ENCODE measurements at regions not wholly inside any gene's neighbourhood (a gene's known extent, or its start where the extent isn't known, plus 50 kb on each side); places are given as distances from the start of the nearest gene placed in this dataset.

DNA sequence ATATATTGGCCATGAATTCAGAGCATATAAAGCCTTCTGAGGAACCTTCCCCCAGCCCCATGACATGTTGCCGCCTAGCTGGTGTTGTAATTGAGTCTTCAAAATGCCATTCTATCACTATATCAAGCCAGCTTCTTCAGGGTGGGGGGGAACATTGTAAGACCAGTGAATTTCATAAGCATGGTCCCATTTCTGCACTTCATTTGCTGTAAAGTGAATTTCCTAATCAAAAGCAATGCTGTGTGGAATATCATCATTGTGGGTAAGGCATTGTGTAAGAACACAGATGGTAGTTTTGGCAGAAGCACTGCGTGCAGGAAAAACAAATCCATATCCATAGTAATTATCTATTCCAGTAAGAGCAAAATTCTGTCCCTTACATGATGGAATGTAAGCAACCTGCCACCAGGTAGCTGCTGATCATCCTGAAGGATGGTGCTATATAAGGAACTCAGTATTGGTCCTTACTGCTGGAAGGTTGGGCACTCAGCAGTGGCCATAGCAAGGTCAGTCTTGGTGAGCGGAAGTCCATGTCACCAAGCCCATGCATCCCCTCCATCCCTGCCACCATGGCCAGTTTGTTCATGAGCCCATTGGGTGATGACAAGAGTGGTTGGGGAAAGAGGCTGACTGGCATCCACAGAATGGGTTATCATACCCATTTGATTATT is 159.4 kb downstream of the COPS8 start:
- POLR2A ChIA-PET, result no interaction called here
- Mint-ChIP-seq H3K27me3 (peaks cover 12% of the 10 kb centered on the region), H3K4me3 (no peak overlapping the region), H3K36me3 (ENCODE audit: low read depth) (no peaks in the 10 kb centered on the region), H3K27ac (no peak overlapping the region), H3K4me1 (ENCODE audit: low read depth) (no peaks in the 10 kb centered on the region), H3K9me3 (peaks cover 19% of the 10 kb centered on the region)
- TF ChIP-seq, protein P1, sequence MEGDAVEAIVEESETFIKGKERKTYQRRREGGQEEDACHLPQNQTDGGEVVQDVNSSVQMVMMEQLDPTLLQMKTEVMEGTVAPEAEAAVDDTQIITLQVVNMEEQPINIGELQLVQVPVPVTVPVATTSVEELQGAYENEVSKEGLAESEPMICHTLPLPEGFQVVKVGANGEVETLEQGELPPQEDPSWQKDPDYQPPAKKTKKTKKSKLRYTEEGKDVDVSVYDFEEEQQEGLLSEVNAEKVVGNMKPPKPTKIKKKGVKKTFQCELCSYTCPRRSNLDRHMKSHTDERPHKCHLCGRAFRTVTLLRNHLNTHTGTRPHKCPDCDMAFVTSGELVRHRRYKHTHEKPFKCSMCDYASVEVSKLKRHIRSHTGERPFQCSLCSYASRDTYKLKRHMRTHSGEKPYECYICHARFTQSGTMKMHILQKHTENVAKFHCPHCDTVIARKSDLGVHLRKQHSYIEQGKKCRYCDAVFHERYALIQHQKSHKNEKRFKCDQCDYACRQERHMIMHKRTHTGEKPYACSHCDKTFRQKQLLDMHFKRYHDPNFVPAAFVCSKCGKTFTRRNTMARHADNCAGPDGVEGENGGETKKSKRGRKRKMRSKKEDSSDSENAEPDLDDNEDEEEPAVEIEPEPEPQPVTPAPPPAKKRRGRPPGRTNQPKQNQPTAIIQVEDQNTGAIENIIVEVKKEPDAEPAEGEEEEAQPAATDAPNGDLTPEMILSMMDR (IDR thresholded peaks at IDR 0.05), result no peak
- no peak for ATAC-seq
- CTCF ChIA-PET, result no interaction called here
- DNase-seq, result no peak
- intact Hi-C loops (cut with micrococcal nuclease), result no loop called here

DNA sequence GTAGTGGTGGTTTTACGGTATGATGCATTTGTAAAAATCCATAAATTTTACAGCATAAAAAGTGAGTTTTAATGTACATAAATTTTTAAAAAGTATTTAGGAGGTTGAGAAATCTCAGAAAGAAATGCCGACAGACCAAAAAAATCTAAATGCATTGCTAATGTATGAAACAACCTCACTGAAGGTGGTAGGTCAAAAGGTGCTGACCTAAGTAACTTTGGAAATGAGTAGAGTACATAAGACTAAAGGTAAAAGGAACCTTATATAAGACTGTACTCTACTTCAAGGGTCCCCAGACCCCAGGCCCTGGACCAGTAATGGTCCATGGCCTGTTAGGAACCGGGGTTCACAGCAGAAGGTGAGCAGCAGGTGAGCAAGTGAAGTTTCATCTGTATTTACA is 163.4 kb downstream of the COL6A3 start:
- intact Hi-C loops (cut with micrococcal nuclease), result no loop called here
- no peaks in the 10 kb centered on the region for H3K9me3 Mint-ChIP-seq
- H3K36me3 Mint-ChIP-seq (ENCODE audit: low read depth), result no peaks in the 10 kb centered on the region
- TF ChIP-seq, protein P1 (IDR thresholded peaks at IDR 0.05), result no peak
- DNase-seq (no peak), ATAC-seq (no peak)
- no peak overlapping the region for H3K27ac Mint-ChIP-seq
- CTCF ChIA-PET, result no interaction called here
- H3K4me3 Mint-ChIP-seq, result no peak overlapping the region
- peaks cover 17% of the 10 kb centered on the region for H3K27me3 Mint-ChIP-seq
- no peaks in the 10 kb centered on the region for H3K4me1 Mint-ChIP-seq (ENCODE audit: low read depth)
- POLR2A ChIA-PET, result no interaction called here

DNA sequence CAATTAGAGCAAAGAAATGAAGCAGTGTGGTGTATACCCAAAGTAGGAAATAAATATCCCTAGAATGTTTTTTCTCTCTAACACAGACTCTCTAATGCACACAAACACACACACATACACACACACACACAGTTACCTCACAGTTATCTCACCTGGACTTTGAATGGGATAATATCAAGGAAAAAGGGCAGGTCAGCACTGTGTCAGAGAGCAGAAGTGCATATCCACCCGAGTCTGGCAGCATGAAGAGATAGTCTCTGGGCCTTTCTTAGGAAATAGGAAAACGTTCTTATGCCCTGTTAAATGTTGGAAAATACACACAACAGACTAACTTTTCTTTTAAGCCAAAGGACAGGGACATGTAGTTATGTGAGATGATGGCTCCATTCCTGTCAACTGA is 162.0 kb downstream of the COL6A3 start:
- no peaks in the 10 kb centered on the region for H3K9me3 Mint-ChIP-seq
- TF ChIP-seq, protein P1 (IDR thresholded peaks at IDR 0.05), result no peak
- CTCF ChIA-PET, result no interaction called here
- ATAC-seq (no peak), DNase-seq (no peak)
- intact Hi-C loops (cut with micrococcal nuclease), result no loop called here
- H3K36me3 Mint-ChIP-seq (ENCODE audit: low read depth), result no peaks in the 10 kb centered on the region
- no peaks in the 10 kb centered on the region for H3K4me1 Mint-ChIP-seq (ENCODE audit: low read depth)
- peaks cover 19% of the 10 kb centered on the region for H3K27me3 Mint-ChIP-seq
- H3K4me3 Mint-ChIP-seq, result no peak overlapping the region
- POLR2A ChIA-PET, result no interaction called here
- H3K27ac Mint-ChIP-seq, result no peak overlapping the region

DNA sequence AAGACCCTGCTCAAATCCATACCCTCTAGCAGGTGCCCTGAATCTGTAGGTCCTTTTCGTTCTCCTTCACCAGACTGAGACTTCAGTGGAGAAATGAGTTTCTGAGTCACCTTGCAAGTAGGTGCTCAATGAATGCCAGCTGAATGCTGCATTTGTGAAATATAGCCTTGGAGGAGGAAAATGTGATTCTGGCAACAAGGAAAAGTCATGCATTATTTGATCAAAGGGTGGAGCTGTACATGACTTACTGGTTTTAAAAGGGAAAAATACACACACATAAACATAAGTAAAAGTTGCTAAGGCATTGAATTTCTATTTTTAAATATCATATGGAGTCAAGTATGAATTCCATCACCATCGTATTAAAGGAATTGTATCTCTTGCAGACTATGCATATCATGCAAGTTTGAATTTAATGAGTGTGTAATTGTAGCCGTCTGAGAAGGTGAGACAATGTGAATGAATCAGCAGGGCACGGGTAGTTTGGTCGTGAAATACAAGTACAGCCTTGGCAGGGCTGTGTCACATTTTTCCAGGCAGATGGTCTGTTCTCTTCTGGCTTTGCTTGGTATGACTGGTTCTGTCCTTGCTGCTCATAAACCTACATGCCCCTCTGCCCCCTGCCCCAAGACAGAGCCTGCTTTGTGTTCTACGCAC is 160.8 kb downstream of the COL6A3 start:
- TF ChIP-seq, protein P1 (IDR thresholded peaks at IDR 0.05), result no peak
- Mint-ChIP-seq H3K4me3 (no peak overlapping the region), H3K27me3 (peaks cover 21% of the 10 kb centered on the region), H3K9me3 (no peaks in the 10 kb centered on the region), H3K36me3 (ENCODE audit: low read depth) (no peaks in the 10 kb centered on the region), H3K4me1 (ENCODE audit: low read depth) (peaks cover 3% of the 10 kb centered on the region), H3K27ac (no peak overlapping the region)
- POLR2A ChIA-PET, result no interaction called here
- intact Hi-C loops (cut with micrococcal nuclease), result no loop called here
- CTCF ChIA-PET, result no interaction called here
- ATAC-seq (no peak), DNase-seq (no peak)

DNA sequence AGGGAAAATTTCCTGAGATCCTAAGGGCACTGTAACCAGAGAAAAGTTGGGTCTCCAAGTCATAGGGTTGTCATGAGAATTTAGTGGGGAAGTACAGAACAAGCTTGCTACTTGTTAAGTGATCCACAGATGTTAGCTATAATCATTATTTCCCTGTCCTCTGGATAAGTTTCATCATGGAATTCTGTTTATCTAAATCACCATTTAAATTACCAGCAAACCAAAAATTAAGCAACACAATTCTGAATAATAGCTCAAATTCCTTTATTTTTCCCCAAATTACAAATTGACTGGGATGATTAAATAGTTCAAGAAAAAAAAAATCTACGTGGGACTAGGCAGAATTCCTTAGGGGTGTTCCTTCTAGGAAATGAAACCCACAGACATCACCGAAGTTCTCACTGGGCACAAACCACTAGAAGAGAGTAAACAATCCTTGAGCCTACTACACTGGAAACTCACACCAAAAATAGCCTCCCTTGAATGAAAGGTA is 159.5 kb downstream of the COL6A3 start:
- ATAC-seq (no peak), DNase-seq (no peak)
- ChIA-PET POLR2A (no interaction called here), CTCF (no interaction called here)
- Mint-ChIP-seq H3K9me3 (no peaks in the 10 kb centered on the region), H3K27ac (no peak overlapping the region), H3K36me3 (ENCODE audit: low read depth) (no peaks in the 10 kb centered on the region), H3K27me3 (peaks cover 17% of the 10 kb centered on the region), H3K4me3 (no peak overlapping the region), H3K4me1 (ENCODE audit: low read depth) (peaks cover 3% of the 10 kb centered on the region)
- TF ChIP-seq, protein P1 (IDR thresholded peaks at IDR 0.05), result no peak
- intact Hi-C loops (cut with micrococcal nuclease), result no loop called here

Measured in activated CD8-positive, alpha-beta T cell treated with anti-CD3 and anti-CD28 coated beads for 36 hours (primary cell).